GM23338 (cell line): ENCODE measurements at regions not wholly inside any gene's neighbourhood (a gene's known extent, or its start where the extent isn't known, plus 50 kb on each side); places are given as distances from the start of the nearest gene placed in this dataset.

Source experiments
- ATAC-seq: fragments of 200-7000 bp; cut with Tn5 transposase; 3 replicates; pipeline ENCODE4 v1.9.1; 2020
- DNase-seq: peaks from one replicate; pipeline ENCODE4 v3.0.0-alpha.2; 2015; ENCODE audit warnings: low spot score
- H2AFZ ChIP-seq: fragments of 200-600 bp; sonication (generic); 2 replicates; pipeline ENCODE4 v1.8.0; 2016; ENCODE audit warnings: antibody characterized with exemption, mild to moderate bottlenecking, moderate library complexity
- H3F3A ChIP-seq: fragments of 200-600 bp; sonication (generic); replicated peaks from 2 replicates; pipeline ENCODE4 v1.8.0; 2017; ENCODE audit warnings: antibody characterized with exemption, mixed run types, low read depth
- H3K27ac ChIP-seq: fragments of 200-600 bp; sonication (generic); 2 replicates; pipeline ENCODE4 v1.6.1; 2016; ENCODE audit warnings: low read depth
- H3K27me3 ChIP-seq: fragments of 200-600 bp; sonication (generic); 2 replicates; pipeline ENCODE4 v1.8.0; 2016; ENCODE audit warnings: mild to moderate bottlenecking, mixed run types, moderate library complexity; ENCODE audit not compliant: insufficient read depth
- H3K36me3 ChIP-seq: fragments of 200-600 bp; sonication (generic); 2 replicates; pipeline ENCODE4 v1.8.0; 2016; ENCODE audit warnings: mild to moderate bottlenecking; ENCODE audit not compliant: insufficient read depth
- H3K4me1 ChIP-seq: fragments of 200-600 bp; sonication (generic); 2 replicates; pipeline ENCODE4 v1.8.0; 2016; ENCODE audit warnings: mild to moderate bottlenecking, moderate library complexity; ENCODE audit not compliant: insufficient read depth
- H3K4me2 ChIP-seq: fragments of 200-600 bp; sonication (generic); 2 replicates; pipeline ENCODE4 v1.7.1; 2017; ENCODE audit warnings: mixed run types
- H3K4me3 ChIP-seq: fragments of 200-600 bp; sonication (generic); 2 replicates; pipeline ENCODE4 v1.6.1; 2016; ENCODE audit warnings: mixed run types
- H3K79me2 ChIP-seq: fragments of 200-600 bp; sonication (generic); replicated peaks from 2 replicates; pipeline ENCODE4 v1.8.0; 2017; ENCODE audit warnings: mild to moderate bottlenecking; ENCODE audit not compliant: insufficient read depth
- H3K9me2 ChIP-seq: fragments of 200-600 bp; sonication (generic); 2 replicates; pipeline ENCODE4 v1.8.0; 2017; ENCODE audit not compliant: insufficient read depth
- H4K20me1 ChIP-seq: fragments of 200-600 bp; sonication (generic); replicated peaks from 2 replicates; pipeline ENCODE4 v1.8.0; 2017; ENCODE audit warnings: mild to moderate bottlenecking; ENCODE audit not compliant: insufficient read depth
- H3K27ac Mint-ChIP-seq: 2 replicates; pipeline ENCODE4 v1.8.0; 2020; ENCODE audit warnings: inconsistent platforms, mild to moderate bottlenecking, moderate library complexity, mixed read lengths
- H3K27me3 Mint-ChIP-seq: 3 replicates; pipeline ENCODE4 v1.8.0; 2022; ENCODE audit warnings: low read depth, mild to moderate bottlenecking, moderate library complexity, mixed read lengths, inconsistent platforms; ENCODE audit not compliant: insufficient read depth, poor library complexity
- H3K36me3 Mint-ChIP-seq: 3 replicates; pipeline ENCODE4 v1.8.0; 2021; ENCODE audit warnings: low read depth, mild to moderate bottlenecking, inconsistent platforms, moderate library complexity, mixed read lengths
- H3K4me1 Mint-ChIP-seq: 3 replicates; pipeline ENCODE4 v1.8.0; 2020; ENCODE audit warnings: mild to moderate bottlenecking, inconsistent platforms, mixed read lengths
- H3K4me3 Mint-ChIP-seq: 3 replicates; pipeline ENCODE4 v1.8.0; 2021; ENCODE audit warnings: moderate library complexity, mild to moderate bottlenecking, inconsistent platforms, mixed read lengths
- H3K9me3 Mint-ChIP-seq: 3 replicates; pipeline ENCODE4 v1.8.0; 2020; ENCODE audit warnings: moderate library complexity, mild to moderate bottlenecking, inconsistent platforms, mixed read lengths
- CREB1 ChIP-seq: fragments of 250-450 bp; sonication (Bioruptor Pico); IDR thresholded peaks from 2 replicates; pipeline ENCODE4 v1.5.0; 2020; ENCODE audit warnings: low read depth, mild to moderate bottlenecking, moderate library complexity
- CTCF ChIP-seq, 2 experiments: fragments of 200-600 bp in 1 of 2; sonication (generic) in 1 of 2; conservative IDR thresholded peaks; 2 replicates each; pipeline versions ENCODE4 v1.5.1 to v1.6.1; 2016 to 2017; ENCODE audit warnings: antibody characterized with exemption in 2 of 2, low read depth in 2 of 2, mild to moderate bottlenecking in 2 of 2, moderate library complexity in 1 of 2
- ETS1 ChIP-seq: IDR thresholded peaks from 2 replicates; pipeline ENCODE4 v1.6.1; 2016; ENCODE audit warnings: antibody characterized with exemption
- EZH2 ChIP-seq: fragments of 200-600 bp; sonication (generic); IDR thresholded peaks from one replicate; pipeline ENCODE4 v1.8.0; 2017; ENCODE audit warnings: antibody characterized with exemption, mild to moderate bottlenecking, low read depth; ENCODE audit not compliant: unreplicated experiment
- EZH2phosphoT487 ChIP-seq: fragments of 200-600 bp; sonication (generic); IDR thresholded peaks from one replicate; pipeline ENCODE4 v1.8.1; 2018; ENCODE audit warnings: antibody characterized with exemption; ENCODE audit not compliant: unreplicated experiment
- JUNB ChIP-seq: IDR thresholded peaks from one replicate; pipeline ENCODE4 v1.6.1; 2016; ENCODE audit warnings: antibody characterized with exemption; ENCODE audit not compliant: unreplicated experiment
- NANOG ChIP-seq: IDR thresholded peaks from 2 replicates; pipeline ENCODE4 v1.6.1; 2016; ENCODE audit warnings: antibody characterized with exemption, borderline replicate concordance
- POLR2AphosphoS5 ChIP-seq: IDR thresholded peaks from 2 replicates; pipeline ENCODE4 v1.6.1; 2016; ENCODE audit warnings: antibody characterized with exemption, low read depth
- REST ChIP-seq: IDR thresholded peaks from one replicate; pipeline ENCODE4 v1.6.1; 2018; ENCODE audit warnings: antibody characterized with exemption; ENCODE audit not compliant: unreplicated experiment
- STAT1 ChIP-seq: IDR thresholded peaks from one replicate; pipeline ENCODE4 v1.6.1; 2016; ENCODE audit warnings: antibody characterized with exemption; ENCODE audit not compliant: unreplicated experiment
- ZNF114 ChIP-seq: fragments of 250-450 bp; sonication (Bioruptor Pico); IDR thresholded peaks from 2 replicates; pipeline ENCODE4 v1.5.0; 2020; ENCODE audit warnings: mild to moderate bottlenecking, moderate library complexity
- ZNF331 ChIP-seq: fragments of 250-450 bp; sonication (Bioruptor Pico); IDR thresholded peaks from 2 replicates; pipeline ENCODE4 v1.5.0; 2020; ENCODE audit warnings: low read depth, mild to moderate bottlenecking, moderate library complexity
- ZNF462 ChIP-seq: fragments of 250-450 bp; sonication (Bioruptor Pico); IDR thresholded peaks from 2 replicates; pipeline ENCODE4 v1.5.0; 2020; ENCODE audit warnings: mild to moderate bottlenecking, moderate library complexity

- Histone ChIP-seq H3K9me2 (no peaks in the 10 kb centered on the region), H4K20me1 (no peaks in the 10 kb centered on the region), H3K36me3 (no peaks in the 10 kb centered on the region), H3K4me1 (no peaks in the 10 kb centered on the region), H2AFZ (no peak overlapping the region), H3K4me3 (no peak overlapping the region), H3K4me2 (no peak overlapping the region), H3K27me3 (no peaks in the 10 kb centered on the region), H3F3A (no peaks in the 10 kb centered on the region), H3K79me2 (no peaks in the 10 kb centered on the region), H3K27ac (no peak overlapping the region)
- Mint-ChIP-seq H3K4me1 (no peaks in the 10 kb centered on the region), H3K4me3 (no peak overlapping the region), H3K36me3 (peaks cover 44% of the 10 kb centered on the region), H3K27ac (no peak overlapping the region), H3K9me3 (peaks cover 53% of the 10 kb centered on the region), H3K27me3 (peaks cover 2% of the 10 kb centered on the region)
- ATAC-seq: no peak
- DNase-seq: no peak
- TF ChIP-seq ZNF331 (CRISPR knock-in tag) (no peak), JUNB (no peak), EZH2phosphoT487 (no peak), ETS1 (no peak), CTCF (conservative IDR thresholded peaks at IDR 0.05; ENCODE audit: low read depth in 2 of 2) (no peak), ZNF114 (CRISPR knock-in tag) (no peak), NANOG (no peak), EZH2 (no peak), REST (no peak), STAT1 (no peak), ZNF462 (CRISPR knock-in tag) (no peak), CREB1 (CRISPR knock-in tag) (no peak), POLR2AphosphoS5 (no peak)
These were observed 504.3 kb upstream of the ZFP42 start for GRCh38 chr4:187491286-187491685.
